HG03097 (cell line): ENCODE measurements at regions not wholly inside any gene's neighbourhood (a gene's known extent, or its start where the extent isn't known, plus 50 kb on each side); places are given as distances from the start of the nearest gene placed in this dataset.
A peak's percentile ranks its signal among the peaks of the same experiment; 100 is the strongest.

Source experiments
- ATAC-seq: cut with Tn5 transposase; IDR thresholded peaks from one replicate; pipeline ENCODE4 v1.9.1; 2021; ENCODE audit not compliant: unreplicated experiment, low FRiP score

- no peak for ATAC-seq
Observed at GRCh38 chr2:150168595-150169236, 318.8 kb downstream of the RND3 start.

- ATAC-seq, result peak; percentile 87
Observed at GRCh38 chr2:150167711-150168110, 319.8 kb downstream of the RND3 start.

- ATAC-seq, result no peak
Observed at GRCh38 chr2:150166313-150167051, 321.0 kb downstream of the RND3 start.

GRCh38 chr2:150165988-150166312 lies 321.5 kb downstream of the RND3 start:
- no peak for ATAC-seq

GRCh38 chr2:150165442-150165841 lies 322.0 kb downstream of the RND3 start:
- ATAC-seq, result no peak

GRCh38 chr2:150162241-150162942 lies 325.1 kb downstream of the RND3 start:
- no peak for ATAC-seq

GRCh38 chr2:150160058-150160457 lies 327.4 kb downstream of the RND3 start:
- no peak for ATAC-seq

GRCh38 chr2:150159300-150159699 lies 328.2 kb downstream of the RND3 start:
- no peak for ATAC-seq

- no peak for ATAC-seq
Observed at GRCh38 chr2:150156876-150157275, 330.6 kb downstream of the RND3 start.

- ATAC-seq, result no peak
Observed at GRCh38 chr2:150156415-150156814, 331.1 kb downstream of the RND3 start.

- no peak for ATAC-seq
Observed at GRCh38 chr2:150154308-150154797, 333.1 kb downstream of the RND3 start.

- no peak for ATAC-seq
Observed at GRCh38 chr2:150153646-150154307, 333.7 kb downstream of the RND3 start.

GRCh38 chr2:150152230-150152629 lies 335.2 kb downstream of the RND3 start:
- no peak for ATAC-seq

GRCh38 chr2:150150144-150150543 lies 337.3 kb downstream of the RND3 start:
- no peak for ATAC-seq

GRCh38 chr2:150147889-150148683 lies 339.4 kb downstream of the RND3 start:
- no peak for ATAC-seq

GRCh38 chr2:150146879-150147278 lies 340.6 kb downstream of the RND3 start:
- no peak for ATAC-seq

GRCh38 chr2:150145299-150145692 lies 342.2 kb downstream of the RND3 start:
- ATAC-seq, result no peak

- no peak for ATAC-seq
Observed at GRCh38 chr2:150144546-150145298, 342.7 kb downstream of the RND3 start.

- ATAC-seq, result no peak
Observed at GRCh38 chr2:150143087-150143536, 344.4 kb downstream of the RND3 start.

- ATAC-seq, result no peak
Observed at GRCh38 chr2:150142561-150142960, 344.9 kb downstream of the RND3 start.
